Smooth muscle cell (in vitro differentiated cells): ENCODE measurements at regions not wholly inside any gene's neighbourhood (a gene's known extent, or its start where the extent isn't known, plus 50 kb on each side); places are given as distances from the start of the nearest gene placed in this dataset.

Experiments used
- DNase-seq: peaks from one replicate; lab custom pipeline; 2025; ENCODE audit not compliant: unreplicated experiment; lab: John Stamatoyannopoulos, UW
- H2AFZ ChIP-seq: fragments of 200-600 bp; sonication (generic); 2 replicates; pipeline ENCODE4 v1.6.0; 2016; ENCODE audit warnings: antibody characterized with exemption, low read depth, mild to moderate bottlenecking
- H3F3A ChIP-seq: fragments of 200-600 bp; sonication (generic); 2 replicates; pipeline ENCODE4 v1.6.0; 2017; ENCODE audit warnings: antibody characterized with exemption, low read depth
- H3K27ac ChIP-seq: fragments of 200-600 bp; sonication (generic); 2 replicates; pipeline ENCODE4 v1.5.1; 2016; ENCODE audit warnings: low read depth, mild to moderate bottlenecking
- H3K27me3 ChIP-seq: fragments of 200-600 bp; sonication (generic); 2 replicates; pipeline ENCODE4 v1.6.1; 2016; ENCODE audit warnings: low read depth, mild to moderate bottlenecking
- H3K36me3 ChIP-seq: fragments of 200-600 bp; sonication (generic); 2 replicates; pipeline ENCODE4 v1.5.1; 2016; ENCODE audit warnings: low read depth
- H3K4me1 ChIP-seq: fragments of 200-600 bp; sonication (generic); 2 replicates; pipeline ENCODE4 v1.5.1; 2016; ENCODE audit warnings: low read depth
- H3K4me2 ChIP-seq: fragments of 200-600 bp; sonication (generic); 2 replicates; pipeline ENCODE4 v1.6.0; 2016; ENCODE audit warnings: mild to moderate bottlenecking
- H3K4me3 ChIP-seq: fragments of 200-600 bp; sonication (generic); 2 replicates; pipeline ENCODE4 v1.5.1; 2016; ENCODE audit warnings: mild to moderate bottlenecking
- H3K79me2 ChIP-seq: fragments of 200-600 bp; sonication (generic); 2 replicates; pipeline ENCODE4 v1.6.0; 2016; ENCODE audit warnings: low read depth, mild to moderate bottlenecking
- H3K9ac ChIP-seq: fragments of 200-600 bp; sonication (generic); 2 replicates; pipeline ENCODE4 v1.6.0; 2016; ENCODE audit warnings: low read depth
- H3K9me3 ChIP-seq: fragments of 200-600 bp; sonication (generic); replicated peaks from 2 replicates; pipeline ENCODE4 v1.5.1; 2016; ENCODE audit warnings: low read depth
- H4K20me1 ChIP-seq: fragments of 200-600 bp; sonication (generic); 2 replicates; pipeline ENCODE4 v1.6.0; 2016; ENCODE audit warnings: low read depth
- WGBS: methylation state at CpG from one replicate; pipeline ENCODE4 v1.1.7; 2016; ENCODE audit warnings: low lambda C conversion rate; 5-methylcytosine and 5-hydroxymethylcytosine counted together
- TF ChIP-seq, protein P1 (sequence below): fragments of 200-600 bp; sonication (generic); IDR thresholded peaks from 2 replicates; pipeline ENCODE4 v1.5.1; 2017; ENCODE audit warnings: borderline replicate concordance, mild to moderate bottlenecking, antibody characterized with exemption; ENCODE audit not compliant: insufficient read depth, poor library complexity, severe bottlenecking

DNA sequence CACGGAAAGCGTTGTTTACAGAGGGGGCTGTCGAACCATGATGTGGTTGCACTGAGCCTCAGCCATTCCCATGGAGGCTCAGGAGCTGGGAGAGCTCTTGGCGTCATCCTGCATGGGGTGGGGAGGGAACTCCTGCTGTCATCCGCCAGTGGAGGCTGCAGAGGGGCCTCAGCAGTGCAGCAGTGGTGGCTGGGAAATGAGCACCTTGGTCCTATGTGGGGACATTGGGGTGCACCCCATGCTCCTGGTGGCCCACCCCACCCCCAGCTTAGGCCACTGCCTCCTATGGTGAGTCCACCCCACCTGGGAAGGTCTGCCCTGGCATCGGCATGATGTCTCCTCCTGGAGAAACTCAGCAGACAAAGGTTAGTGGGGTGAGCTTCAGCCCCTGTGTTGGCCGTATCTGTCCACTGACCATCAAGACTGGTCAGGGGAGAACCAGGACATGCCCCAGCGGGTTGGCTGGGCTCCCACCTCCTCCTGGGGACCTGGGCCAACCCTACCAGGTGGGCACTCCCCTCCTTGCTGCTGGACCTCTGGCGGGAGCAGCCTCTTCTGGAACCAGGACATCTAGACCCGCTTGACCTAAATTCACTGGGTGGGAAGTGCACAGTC lies 67.8 kb upstream of the HDAC4 start:
- Histone ChIP-seq H3K79me2 (no peaks in the 10 kb centered on the region), H3K27me3 (no peaks in the 10 kb centered on the region), H2AFZ (no peak overlapping the region), H4K20me1 (no peaks in the 10 kb centered on the region), H3K9ac (no peak overlapping the region), H3K4me1 (no peaks in the 10 kb centered on the region), H3K4me2 (no peak overlapping the region), H3K4me3 (no peak overlapping the region), H3K9me3 (no peaks in the 10 kb centered on the region), H3K36me3 (no peaks in the 10 kb centered on the region), H3K27ac (no peak overlapping the region), H3F3A (no peaks in the 10 kb centered on the region)
- TF ChIP-seq, protein P1, sequence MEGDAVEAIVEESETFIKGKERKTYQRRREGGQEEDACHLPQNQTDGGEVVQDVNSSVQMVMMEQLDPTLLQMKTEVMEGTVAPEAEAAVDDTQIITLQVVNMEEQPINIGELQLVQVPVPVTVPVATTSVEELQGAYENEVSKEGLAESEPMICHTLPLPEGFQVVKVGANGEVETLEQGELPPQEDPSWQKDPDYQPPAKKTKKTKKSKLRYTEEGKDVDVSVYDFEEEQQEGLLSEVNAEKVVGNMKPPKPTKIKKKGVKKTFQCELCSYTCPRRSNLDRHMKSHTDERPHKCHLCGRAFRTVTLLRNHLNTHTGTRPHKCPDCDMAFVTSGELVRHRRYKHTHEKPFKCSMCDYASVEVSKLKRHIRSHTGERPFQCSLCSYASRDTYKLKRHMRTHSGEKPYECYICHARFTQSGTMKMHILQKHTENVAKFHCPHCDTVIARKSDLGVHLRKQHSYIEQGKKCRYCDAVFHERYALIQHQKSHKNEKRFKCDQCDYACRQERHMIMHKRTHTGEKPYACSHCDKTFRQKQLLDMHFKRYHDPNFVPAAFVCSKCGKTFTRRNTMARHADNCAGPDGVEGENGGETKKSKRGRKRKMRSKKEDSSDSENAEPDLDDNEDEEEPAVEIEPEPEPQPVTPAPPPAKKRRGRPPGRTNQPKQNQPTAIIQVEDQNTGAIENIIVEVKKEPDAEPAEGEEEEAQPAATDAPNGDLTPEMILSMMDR: no peak
- WGBS: 92% methylated on average over 9 of the region's 10 CpGs
- DNase-seq: no peak

DNA sequence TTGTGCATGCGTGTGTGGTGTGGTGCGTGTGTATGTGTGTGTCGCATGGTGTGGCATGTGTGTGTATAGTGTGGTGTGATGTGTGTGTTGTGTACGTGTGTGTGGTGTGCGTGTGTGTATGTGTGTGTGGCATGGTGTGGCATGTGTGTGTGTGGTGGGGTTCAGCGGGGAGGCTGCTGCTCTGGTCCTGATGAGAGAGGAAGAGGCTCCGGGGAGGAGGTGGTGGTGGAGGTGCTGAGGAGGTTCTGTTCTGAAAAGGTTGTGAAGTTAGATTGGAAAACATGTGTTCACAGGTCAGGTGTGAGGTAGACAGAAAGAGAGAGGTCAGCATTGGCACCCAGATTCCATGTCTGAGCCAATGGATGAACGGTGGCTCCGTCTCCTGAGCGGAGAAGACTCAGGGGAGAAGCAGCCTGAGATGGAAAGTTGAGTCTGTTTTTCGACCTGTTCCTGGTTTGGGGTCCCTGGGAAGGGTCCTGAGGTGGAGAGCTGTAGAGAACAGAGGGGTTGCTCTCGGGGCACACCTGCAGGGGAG lies 67.2 kb upstream of the HDAC4 start:
- no peak overlapping the region for H3K4me3 ChIP-seq
- H3K79me2 ChIP-seq: no peaks in the 10 kb centered on the region
- H3K36me3 ChIP-seq: no peaks in the 10 kb centered on the region
- H4K20me1 ChIP-seq: no peaks in the 10 kb centered on the region
- no peak overlapping the region for H3K27ac ChIP-seq
- no peak overlapping the region for H2AFZ ChIP-seq
- no peaks in the 10 kb centered on the region for H3F3A ChIP-seq
- no peak overlapping the region for H3K9ac ChIP-seq
- H3K4me1 ChIP-seq: no peaks in the 10 kb centered on the region
- H3K4me2 ChIP-seq: no peak overlapping the region
- no peaks in the 10 kb centered on the region for H3K27me3 ChIP-seq
- H3K9me3 ChIP-seq: no peaks in the 10 kb centered on the region
- TF ChIP-seq, protein P1: no peak
- 95% methylated on average over 11 of the region's 12 CpGs for WGBS
- no peak for DNase-seq

DNA sequence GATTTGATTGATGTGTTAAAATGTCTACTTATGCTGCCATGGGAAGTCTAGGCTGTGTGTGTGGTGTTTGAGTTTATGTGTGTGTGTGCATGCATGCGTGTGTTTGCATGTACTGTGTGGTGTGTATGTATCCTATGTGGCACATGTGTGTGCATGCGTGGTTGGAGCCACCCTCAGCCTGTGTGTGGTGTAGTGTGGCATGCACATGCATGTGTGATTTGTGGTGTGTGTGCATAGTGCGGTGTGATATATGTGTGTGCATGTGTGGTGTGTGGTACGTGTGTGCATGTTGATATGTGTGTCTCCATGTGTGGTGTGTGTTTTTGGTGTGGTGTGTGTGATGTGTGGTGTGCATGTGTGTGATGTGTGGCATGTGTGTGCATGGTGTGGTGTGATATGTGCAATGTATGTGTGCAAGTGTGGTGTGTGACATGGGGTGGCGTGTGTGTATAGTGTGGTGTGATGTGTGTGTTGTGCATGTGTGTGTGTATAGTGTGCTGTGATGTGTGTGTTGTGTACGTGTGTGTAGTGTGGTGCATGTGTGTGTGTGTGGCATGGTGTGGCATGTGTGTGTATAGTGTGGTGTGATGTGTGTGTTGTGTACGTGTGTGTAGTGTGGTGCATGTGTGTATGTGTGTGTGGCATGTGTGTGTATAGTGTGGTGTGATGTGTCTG lies 66.6 kb upstream of the HDAC4 start:
- no peak for DNase-seq
- H3K4me1 ChIP-seq: no peaks in the 10 kb centered on the region
- no peak overlapping the region for H3K4me2 ChIP-seq
- no peaks in the 10 kb centered on the region for H3K79me2 ChIP-seq
- H2AFZ ChIP-seq: no peak overlapping the region
- TF ChIP-seq, protein P1: no peak
- no peaks in the 10 kb centered on the region for H3K27me3 ChIP-seq
- H3K9me3 ChIP-seq: no peaks in the 10 kb centered on the region
- no peak overlapping the region for H3K9ac ChIP-seq
- H3F3A ChIP-seq: no peaks in the 10 kb centered on the region
- no peak overlapping the region for H3K27ac ChIP-seq
- H4K20me1 ChIP-seq: no peaks in the 10 kb centered on the region
- H3K4me3 ChIP-seq: no peak overlapping the region
- H3K36me3 ChIP-seq: no peaks in the 10 kb centered on the region
- WGBS: 91% methylated on average over 7 of the region's 7 CpGs

DNA sequence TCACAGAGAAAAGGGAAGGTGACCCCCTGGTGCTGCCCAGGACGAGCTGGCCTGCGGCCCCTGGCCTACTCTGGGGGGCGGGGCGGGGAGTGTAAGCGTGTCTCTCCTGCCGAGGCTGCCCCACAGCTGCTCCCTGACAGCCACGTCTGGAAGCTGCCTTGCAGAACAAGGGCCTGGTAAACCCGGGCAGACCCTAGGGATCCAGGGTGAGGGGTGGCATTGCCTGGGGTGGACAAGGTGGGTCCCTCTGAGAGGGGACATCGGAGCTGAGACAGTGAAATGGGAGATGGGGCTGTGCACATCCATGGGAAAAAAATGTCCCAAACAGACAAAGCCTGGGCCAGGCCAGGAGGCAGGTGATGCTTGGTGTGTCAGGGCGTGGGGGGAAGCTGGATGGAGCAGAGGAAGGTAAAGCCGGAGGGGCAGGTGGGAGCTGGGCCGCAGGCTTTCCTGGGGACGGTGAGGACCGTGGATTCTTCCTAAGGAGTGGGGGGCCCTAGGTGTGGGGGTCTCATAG lies 66.0 kb upstream of the HDAC4 start:
- no peaks in the 10 kb centered on the region for H3F3A ChIP-seq
- H4K20me1 ChIP-seq: no peaks in the 10 kb centered on the region
- H3K4me3 ChIP-seq: no peak overlapping the region
- 88% methylated on average over 14 of the region's 14 CpGs for WGBS
- DNase-seq: no peak
- TF ChIP-seq, protein P1: no peak
- no peaks in the 10 kb centered on the region for H3K36me3 ChIP-seq
- no peak overlapping the region for H3K4me2 ChIP-seq
- H3K4me1 ChIP-seq: no peaks in the 10 kb centered on the region
- no peaks in the 10 kb centered on the region for H3K27me3 ChIP-seq
- no peaks in the 10 kb centered on the region for H3K79me2 ChIP-seq
- no peak overlapping the region for H3K9ac ChIP-seq
- no peak overlapping the region for H3K27ac ChIP-seq
- no peak overlapping the region for H2AFZ ChIP-seq
- no peaks in the 10 kb centered on the region for H3K9me3 ChIP-seq
